Suprapubic skin (tissue), 4 donors: ENCODE measurements at regions not wholly inside any gene's neighbourhood (a gene's known extent, or its start where the extent isn't known, plus 50 kb on each side); places are given as distances from the start of the nearest gene placed in this dataset.

Experiments
- DNase-seq, 2 donors: peaks; one replicate each; pipeline ENCODE4 v3.0.0-alpha.2; 2019; ENCODE audit warnings: low spot score in 2 of 2
- H3K27ac ChIP-seq: fragments of 200-600 bp; sonication (generic); one replicate; pipeline ENCODE4 v1.5.1; 2019
- H3K27me3 ChIP-seq: fragments of 200-600 bp; sonication (generic); one replicate; pipeline ENCODE4 v1.5.1; 2019
- H3K36me3 ChIP-seq: fragments of 200-600 bp; sonication (generic); one replicate; pipeline ENCODE4 v1.5.1; 2019
- H3K4me1 ChIP-seq: fragments of 200-600 bp; sonication (generic); one replicate; pipeline ENCODE4 v1.5.1; 2019
- H3K4me3 ChIP-seq: fragments of 200-600 bp; sonication (generic); one replicate; pipeline ENCODE4 v1.5.1; 2019; ENCODE audit warnings: mild to moderate bottlenecking
- H3K9me3 ChIP-seq: fragments of 200-600 bp; sonication (generic); one replicate; pipeline ENCODE4 v1.5.1; 2019
- EP300 ChIP-seq: sonication (generic); formaldehyde crosslinking; IDR thresholded peaks from one replicate; pipeline ENCODE4 v1.6.1; 2017; ENCODE audit warnings: antibody characterized with exemption
- POLR2A ChIP-seq, 2 donors: fragments of 450-650 bp; IDR thresholded peaks; one replicate each; pipeline ENCODE4 v1.6.1; 2017; ENCODE audit warnings: antibody characterized with exemption in 2 of 2, mild to moderate bottlenecking in 2 of 2, moderate library complexity in 2 of 2
- POLR2AphosphoS5 ChIP-seq, 3 donors: sonication (generic); formaldehyde crosslinking; IDR thresholded peaks; one replicate each; pipeline ENCODE4 v1.6.1; 2017; ENCODE audit warnings: antibody characterized with exemption in 3 of 3
- WGBS: methylation state at CpG from one replicate; pipeline ENCODE4 v1.1.5; 2018; 5-methylcytosine and 5-hydroxymethylcytosine counted together
- TF ChIP-seq, protein P1 (sequence below), 2 donors: fragments of 200-600 bp in 1 of 2; fragments of 450-650 bp in 1 of 2; sonication (generic) in 1 of 2; IDR thresholded peaks; one replicate each; pipeline ENCODE4 v1.5.1; 2016 to 2019; ENCODE audit warnings: antibody characterized with exemption in 2 of 2, mild to moderate bottlenecking in 1 of 2, moderate library complexity in 1 of 2

DNA sequence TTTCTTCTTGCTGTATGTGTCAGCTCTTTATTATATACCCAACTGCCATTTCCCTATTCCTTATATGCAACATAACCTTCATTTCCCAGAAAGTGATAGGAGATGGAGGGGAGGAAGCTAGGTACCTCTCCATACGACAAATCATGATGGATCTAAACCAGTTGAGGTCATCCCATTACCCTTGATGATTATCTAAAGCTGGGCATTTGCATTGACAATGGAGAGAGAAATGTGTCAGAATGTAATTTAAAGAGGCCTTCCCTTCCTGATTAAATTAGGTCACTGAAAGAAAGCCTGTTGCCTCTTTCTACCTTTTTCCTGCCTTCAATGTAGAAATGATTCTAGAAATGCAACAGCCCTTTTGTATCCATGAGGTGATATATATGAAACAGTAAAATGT lies 81.9 kb downstream of the SUCNR1 start:
- no peaks in the 10 kb centered on the region for H3K36me3 ChIP-seq
- no peaks in the 10 kb centered on the region for H3K4me1 ChIP-seq
- H3K27me3 ChIP-seq, result no peaks in the 10 kb centered on the region
- H3K9me3 ChIP-seq, result no peaks in the 10 kb centered on the region
- TF ChIP-seq, protein P1, sequence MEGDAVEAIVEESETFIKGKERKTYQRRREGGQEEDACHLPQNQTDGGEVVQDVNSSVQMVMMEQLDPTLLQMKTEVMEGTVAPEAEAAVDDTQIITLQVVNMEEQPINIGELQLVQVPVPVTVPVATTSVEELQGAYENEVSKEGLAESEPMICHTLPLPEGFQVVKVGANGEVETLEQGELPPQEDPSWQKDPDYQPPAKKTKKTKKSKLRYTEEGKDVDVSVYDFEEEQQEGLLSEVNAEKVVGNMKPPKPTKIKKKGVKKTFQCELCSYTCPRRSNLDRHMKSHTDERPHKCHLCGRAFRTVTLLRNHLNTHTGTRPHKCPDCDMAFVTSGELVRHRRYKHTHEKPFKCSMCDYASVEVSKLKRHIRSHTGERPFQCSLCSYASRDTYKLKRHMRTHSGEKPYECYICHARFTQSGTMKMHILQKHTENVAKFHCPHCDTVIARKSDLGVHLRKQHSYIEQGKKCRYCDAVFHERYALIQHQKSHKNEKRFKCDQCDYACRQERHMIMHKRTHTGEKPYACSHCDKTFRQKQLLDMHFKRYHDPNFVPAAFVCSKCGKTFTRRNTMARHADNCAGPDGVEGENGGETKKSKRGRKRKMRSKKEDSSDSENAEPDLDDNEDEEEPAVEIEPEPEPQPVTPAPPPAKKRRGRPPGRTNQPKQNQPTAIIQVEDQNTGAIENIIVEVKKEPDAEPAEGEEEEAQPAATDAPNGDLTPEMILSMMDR (IDR thresholded peaks at IDR 0.05), result no peak
- TF ChIP-seq POLR2A (IDR thresholded peaks at IDR 0.05), result no peak
- no peak for TF ChIP-seq POLR2AphosphoS5 (IDR thresholded peaks at IDR 0.05)
- no peak for TF ChIP-seq EP300
- no peak for DNase-seq
- WGBS, result 90% methylated on average over 1 of the region's 1 CpG
- no peak overlapping the region for H3K27ac ChIP-seq
- H3K4me3 ChIP-seq, result no peak overlapping the region

DNA sequence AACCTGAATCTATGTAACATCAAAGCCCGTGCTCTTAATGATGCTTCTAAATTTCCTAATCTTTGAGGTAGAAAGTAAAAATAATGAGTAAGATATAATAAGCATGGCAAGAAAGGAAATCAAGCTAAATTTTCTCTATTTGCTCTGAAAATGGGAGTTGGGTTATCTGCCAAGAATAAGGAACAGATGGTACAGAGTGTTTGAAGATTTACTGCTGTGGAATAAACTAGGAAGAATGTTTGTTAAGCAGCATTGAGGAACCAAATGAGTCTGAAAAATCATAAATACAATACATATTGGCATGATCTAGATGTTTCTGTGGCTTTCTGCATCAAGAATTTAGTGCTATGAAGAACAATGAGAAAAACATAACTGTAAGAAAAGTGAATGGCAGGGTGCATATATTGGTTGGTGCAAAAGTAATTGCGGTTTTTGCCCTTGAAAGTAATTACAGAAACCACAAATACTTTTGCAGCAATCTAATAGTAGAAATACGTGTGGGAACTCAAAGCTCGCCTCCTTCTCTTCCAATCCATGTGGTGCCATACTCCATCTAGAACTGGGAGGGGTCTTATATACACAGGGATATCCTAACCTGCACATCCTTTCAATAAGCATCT lies 87.6 kb downstream of the SUCNR1 start:
- no peaks in the 10 kb centered on the region for H3K36me3 ChIP-seq
- no peaks in the 10 kb centered on the region for H3K9me3 ChIP-seq
- no peak for DNase-seq
- WGBS, result 54% methylated on average over 4 of the region's 4 CpGs
- no peaks in the 10 kb centered on the region for H3K27me3 ChIP-seq
- TF ChIP-seq POLR2AphosphoS5 (IDR thresholded peaks at IDR 0.05), result no peak
- TF ChIP-seq EP300, result no peak
- no peak for TF ChIP-seq POLR2A (IDR thresholded peaks at IDR 0.05)
- TF ChIP-seq, protein P1 (IDR thresholded peaks at IDR 0.05), result no peak
- no peaks in the 10 kb centered on the region for H3K4me1 ChIP-seq
- no peak overlapping the region for H3K4me3 ChIP-seq
- no peak overlapping the region for H3K27ac ChIP-seq

DNA sequence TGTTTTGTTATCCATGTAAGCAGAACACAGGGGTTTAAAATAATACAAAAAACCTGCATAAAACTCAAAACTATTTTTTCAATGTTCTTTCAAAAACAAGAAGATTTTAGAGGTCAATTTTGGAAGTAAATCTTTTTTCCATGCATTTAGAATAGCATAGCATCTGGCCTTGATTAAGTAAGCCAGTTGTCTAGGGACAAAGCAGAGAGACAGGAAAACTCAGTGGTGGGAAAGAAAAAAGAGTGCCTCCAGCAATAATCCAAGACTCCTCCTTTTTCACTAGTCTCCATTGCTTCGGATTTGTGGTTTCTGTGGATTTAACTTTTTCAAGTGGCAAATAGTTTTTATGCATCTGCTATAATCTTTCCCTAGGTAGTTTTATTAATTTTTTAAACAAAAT lies 88.9 kb downstream of the SUCNR1 start:
- no peak for DNase-seq
- Histone ChIP-seq H3K27ac (no peak overlapping the region), H3K4me1 (no peaks in the 10 kb centered on the region), H3K4me3 (no peak overlapping the region), H3K36me3 (no peaks in the 10 kb centered on the region), H3K9me3 (no peaks in the 10 kb centered on the region), H3K27me3 (no peaks in the 10 kb centered on the region)
- whole genome bisulfite sequencing, result 57% methylated on average over 1 of the region's 1 CpG
- TF ChIP-seq POLR2AphosphoS5 (IDR thresholded peaks at IDR 0.05), result no peak

DNA sequence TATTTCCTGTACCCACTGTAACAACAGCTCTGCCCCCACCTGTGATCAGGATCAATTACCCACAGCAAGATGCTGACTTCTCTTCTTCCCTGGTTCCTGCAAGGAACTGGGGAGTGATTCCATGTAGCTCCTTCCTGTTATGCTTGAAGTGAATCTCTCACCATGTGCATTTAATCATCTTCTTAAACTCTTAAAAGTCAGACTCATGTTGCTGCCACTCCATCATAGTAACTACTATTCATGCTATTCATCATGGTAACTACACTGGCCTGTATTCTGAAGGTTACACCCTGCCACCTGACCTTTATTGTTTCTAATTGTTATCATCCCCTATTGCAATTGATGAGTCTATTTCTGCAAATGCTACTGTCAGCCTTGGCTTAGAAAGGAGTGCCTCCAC lies 89.5 kb downstream of the SUCNR1 start:
- H3K4me1 ChIP-seq, result no peaks in the 10 kb centered on the region
- no peak overlapping the region for H3K27ac ChIP-seq
- DNase-seq, result no peak
- H3K27me3 ChIP-seq, result no peaks in the 10 kb centered on the region
- TF ChIP-seq, protein P1 (IDR thresholded peaks at IDR 0.05), result no peak
- TF ChIP-seq POLR2AphosphoS5 (IDR thresholded peaks at IDR 0.05) (no peak), EP300 (no peak), POLR2A (IDR thresholded peaks at IDR 0.05) (no peak)
- no peaks in the 10 kb centered on the region for H3K36me3 ChIP-seq
- no peaks in the 10 kb centered on the region for H3K9me3 ChIP-seq
- H3K4me3 ChIP-seq, result no peak overlapping the region

DNA sequence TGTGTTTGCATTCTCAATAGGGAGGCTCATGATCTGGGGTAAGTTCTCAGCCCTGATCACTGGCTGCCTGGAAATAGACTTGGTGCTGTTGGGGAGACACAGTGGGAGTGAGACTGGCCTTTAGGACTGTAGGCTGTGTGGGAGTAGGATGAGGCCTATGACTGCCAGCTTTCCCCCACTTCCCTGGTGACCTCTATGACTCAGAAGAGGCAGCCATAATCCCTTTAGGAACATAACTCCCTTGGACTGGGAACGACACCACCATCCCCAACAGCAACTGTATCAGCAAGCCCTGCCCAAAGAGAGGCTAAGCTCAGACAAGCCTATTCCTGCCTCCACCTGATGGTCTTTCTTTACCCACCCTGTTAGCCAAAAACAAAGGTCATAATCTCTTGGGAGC lies 91.3 kb downstream of the SUCNR1 start:
- H3K27me3 ChIP-seq, result no peaks in the 10 kb centered on the region
- no peaks in the 10 kb centered on the region for H3K4me1 ChIP-seq
- no peak overlapping the region for H3K27ac ChIP-seq
- H3K9me3 ChIP-seq, result peaks cover 3% of the 10 kb centered on the region
- no peaks in the 10 kb centered on the region for H3K36me3 ChIP-seq
- no peak for TF ChIP-seq POLR2AphosphoS5 (IDR thresholded peaks at IDR 0.05)
- no peak for TF ChIP-seq EP300
- H3K4me3 ChIP-seq, result no peak overlapping the region
- DNase-seq, result no peak
- 67% methylated on average over 1 of the region's 1 CpG for WGBS

DNA sequence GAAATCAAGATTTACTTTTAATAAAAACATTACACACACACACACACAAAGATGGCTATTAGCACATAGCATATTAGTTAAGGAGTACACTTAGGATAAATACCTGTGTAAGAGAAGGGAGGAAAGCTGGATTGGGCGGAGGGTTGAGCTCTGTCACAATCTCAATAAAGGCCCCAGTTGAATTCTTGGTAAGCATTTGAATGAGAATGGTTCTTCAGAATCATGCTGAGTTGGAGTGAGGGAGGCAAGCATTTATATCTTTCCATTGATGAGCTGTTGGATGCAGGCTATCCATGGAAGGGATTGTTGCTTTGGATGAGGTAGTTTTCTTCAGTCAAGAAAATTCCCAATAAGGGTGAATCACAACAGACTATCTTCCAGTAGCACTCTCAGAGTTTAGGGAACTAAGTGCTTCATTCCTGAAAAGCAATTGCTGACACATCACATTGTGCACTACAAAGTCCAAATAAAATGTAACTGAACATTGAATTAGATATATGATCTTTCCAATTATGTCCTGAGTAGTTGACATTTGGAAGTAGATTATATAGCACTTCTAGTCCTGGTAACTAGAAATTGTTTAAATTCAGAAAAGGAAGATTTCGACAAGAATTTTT lies 95.7 kb downstream of the SUCNR1 start:
- 83% methylated on average over 2 of the region's 2 CpGs for WGBS
- Histone ChIP-seq H3K4me1 (peaks cover under 1% of the 10 kb centered on the region), H3K36me3 (no peaks in the 10 kb centered on the region), H3K4me3 (no peak overlapping the region), H3K27ac (no peak overlapping the region), H3K27me3 (no peaks in the 10 kb centered on the region), H3K9me3 (peaks cover 3% of the 10 kb centered on the region)
- TF ChIP-seq POLR2A (IDR thresholded peaks at IDR 0.05) (no peak), EP300 (no peak), POLR2AphosphoS5 (IDR thresholded peaks at IDR 0.05) (no peak)
- TF ChIP-seq, protein P1 (IDR thresholded peaks at IDR 0.05), result no peak
- no peak for DNase-seq
